Fibroblast of peridontal ligament (primary cell): ENCODE measurements at regions not wholly inside any gene's neighbourhood (a gene's known extent, or its start where the extent isn't known, plus 50 kb on each side); places are given as distances from the start of the nearest gene placed in this dataset.

ENCODE experiments used
- DNase-seq: peaks from one replicate; pipeline ENCODE4 v3.0.0-alpha.2; 2010; ENCODE audit errors: extremely low read depth

GRCh38 chr1:39107341-39108290 is 81.5 kb downstream of the NDUFS5 start:
- DNase-seq = peak; percentile 65

- DNase-seq = no peak
These were observed 83.5 kb downstream of the NDUFS5 start for GRCh38 chr1:39109644-39110043.

GRCh38 chr1:39110325-39110851 is 84.2 kb downstream of the NDUFS5 start:
- peak; percentile 96 for DNase-seq

- peak; percentile 89 for DNase-seq
These were observed 84.7 kb downstream of the NDUFS5 start for GRCh38 chr1:39110882-39111281.

- no peak for DNase-seq
These were observed 87.1 kb downstream of the NDUFS5 start for GRCh38 chr1:39113109-39113743.

GRCh38 chr1:39115271-39116110 is 89.0 kb upstream of the MACF1 start:
- peak; percentile 53 for DNase-seq

- DNase-seq = no peak
These were observed 88.3 kb upstream of the MACF1 start for GRCh38 chr1:39116116-39116607.

- DNase-seq = no peak
These were observed 87.4 kb upstream of the MACF1 start for GRCh38 chr1:39116860-39117728.

GRCh38 chr1:39117899-39118450 is 86.5 kb upstream of the MACF1 start:
- DNase-seq = no peak

GRCh38 chr1:39122056-39122455 is 82.4 kb upstream of the MACF1 start:
- no peak for DNase-seq

- DNase-seq = no peak
These were observed 80.2 kb upstream of the MACF1 start for GRCh38 chr1:39124282-39124681.

GRCh38 chr1:39127513-39127912 is 77.0 kb upstream of the MACF1 start:
- peak; percentile 63 for DNase-seq

GRCh38 chr1:39128126-39128525 is 76.4 kb upstream of the MACF1 start:
- no peak for DNase-seq

- DNase-seq = no peak
These were observed 75.5 kb upstream of the MACF1 start for GRCh38 chr1:39128959-39129358.

GRCh38 chr1:39129514-39129913 is 75.0 kb upstream of the MACF1 start:
- peak; percentile 57 for DNase-seq

GRCh38 chr1:39130325-39130724 is 74.2 kb upstream of the MACF1 start:
- DNase-seq = peak; percentile 81

- DNase-seq = no peak
These were observed 72.6 kb upstream of the MACF1 start for GRCh38 chr1:39131940-39132339.

- DNase-seq = no peak
These were observed 71.8 kb upstream of the MACF1 start for GRCh38 chr1:39132505-39133339.

GRCh38 chr1:39133340-39133684 is 71.2 kb upstream of the MACF1 start:
- DNase-seq = no peak
